ENCODE measurements at regions not wholly inside any gene's neighbourhood (a gene's known extent, or its start where the extent isn't known, plus 50 kb on each side); places are given as distances from the start of the nearest gene placed in this dataset.

GRCh38 chr15:45762726-45763125 is 127.9 kb downstream of the SQOR start:
- DNase-seq (ENCODE audit: low read depth) = no peak
- no peak overlapping the region for H3K4me3 ChIP-seq (ENCODE audit: low read depth, low read length)
- TF ChIP-seq POLR2A (IDR thresholded peaks at IDR 0.05; ENCODE audit: extremely low read depth, insufficient read length) = no peak

- DNase-seq (ENCODE audit: low read depth) = no peak
- TF ChIP-seq POLR2A (IDR thresholded peaks at IDR 0.05; ENCODE audit: extremely low read depth, insufficient read length) = no peak
- TF ChIP-seq CTCF (IDR thresholded peaks at IDR 0.05; ENCODE audit: low read depth, low read length) = no peak
- no peak for TF ChIP-seq MAX (IDR thresholded peaks at IDR 0.05; ENCODE audit: low read depth, low read length)
- TF ChIP-seq MYC (IDR thresholded peaks at IDR 0.05; ENCODE audit: low read depth, low read length) = no peak
- no peak overlapping the region for H3K4me3 ChIP-seq (ENCODE audit: low read depth, low read length)
These were observed 128.5 kb downstream of the SQOR start for GRCh38 chr15:45763170-45763869.

- DNase-seq (ENCODE audit: low read depth) = no peak
- TF ChIP-seq CTCF (IDR thresholded peaks at IDR 0.05; ENCODE audit: low read depth, low read length) (no peak), MYC (IDR thresholded peaks at IDR 0.05; ENCODE audit: low read depth, low read length) (no peak), MAX (IDR thresholded peaks at IDR 0.05; ENCODE audit: low read depth, low read length) (no peak), POLR2A (IDR thresholded peaks at IDR 0.05; ENCODE audit: extremely low read depth, insufficient read length) (no peak)
- no peak overlapping the region for H3K4me3 ChIP-seq (ENCODE audit: low read depth, low read length)
These were observed 138.3 kb downstream of the SQOR start for GRCh38 chr15:45773149-45773548.

- no peak for TF ChIP-seq MAX (IDR thresholded peaks at IDR 0.05; ENCODE audit: low read depth, low read length)
- TF ChIP-seq CTCF (IDR thresholded peaks at IDR 0.05; ENCODE audit: low read depth, low read length) = no peak
- no peak for TF ChIP-seq POLR2A (IDR thresholded peaks at IDR 0.05; ENCODE audit: extremely low read depth, insufficient read length)
- TF ChIP-seq MYC (IDR thresholded peaks at IDR 0.05; ENCODE audit: low read depth, low read length) = no peak
- DNase-seq (ENCODE audit: low read depth) = no peak
- H3K4me3 ChIP-seq (ENCODE audit: low read depth, low read length) = no peak overlapping the region
These were observed 141.9 kb downstream of the SQOR start for GRCh38 chr15:45776772-45777171.

GRCh38 chr15:45777781-45778180 is 143.0 kb downstream of the SQOR start:
- TF ChIP-seq MYC (IDR thresholded peaks at IDR 0.05; ENCODE audit: low read depth, low read length) (no peak), CTCF (IDR thresholded peaks at IDR 0.05; ENCODE audit: low read depth, low read length) (no peak), MAX (IDR thresholded peaks at IDR 0.05; ENCODE audit: low read depth, low read length) (no peak), POLR2A (IDR thresholded peaks at IDR 0.05; ENCODE audit: extremely low read depth, insufficient read length) (no peak)
- no peak overlapping the region for H3K4me3 ChIP-seq (ENCODE audit: low read depth, low read length)
- no peak for DNase-seq (ENCODE audit: low read depth)

GRCh38 chr15:45780352-45780751 is 145.5 kb downstream of the SQOR start:
- DNase-seq (ENCODE audit: low read depth) = no peak
- no peak overlapping the region for H3K4me3 ChIP-seq (ENCODE audit: low read depth, low read length)
- TF ChIP-seq POLR2A (IDR thresholded peaks at IDR 0.05; ENCODE audit: extremely low read depth, insufficient read length) (no peak), MYC (IDR thresholded peaks at IDR 0.05; ENCODE audit: low read depth, low read length) (no peak), CTCF (IDR thresholded peaks at IDR 0.05; ENCODE audit: low read depth, low read length) (no peak), MAX (IDR thresholded peaks at IDR 0.05; ENCODE audit: low read depth, low read length) (no peak)
